Smooth muscle cell (in vitro differentiated cells): ENCODE measurements at regions not wholly inside any gene's neighbourhood (a gene's known extent, or its start where the extent isn't known, plus 50 kb on each side); places are given as distances from the start of the nearest gene placed in this dataset.

ENCODE experiments used
- DNase-seq: peaks from one replicate; lab custom pipeline; 2025; ENCODE audit not compliant: unreplicated experiment; lab: John Stamatoyannopoulos, UW
- H2AFZ ChIP-seq: fragments of 200-600 bp; sonication (generic); 2 replicates; pipeline ENCODE4 v1.6.0; 2016; ENCODE audit warnings: antibody characterized with exemption, low read depth, mild to moderate bottlenecking
- H3F3A ChIP-seq: fragments of 200-600 bp; sonication (generic); 2 replicates; pipeline ENCODE4 v1.6.0; 2017; ENCODE audit warnings: antibody characterized with exemption, low read depth
- H3K27ac ChIP-seq: fragments of 200-600 bp; sonication (generic); 2 replicates; pipeline ENCODE4 v1.5.1; 2016; ENCODE audit warnings: low read depth, mild to moderate bottlenecking
- H3K27me3 ChIP-seq: fragments of 200-600 bp; sonication (generic); 2 replicates; pipeline ENCODE4 v1.6.1; 2016; ENCODE audit warnings: low read depth, mild to moderate bottlenecking
- H3K36me3 ChIP-seq: fragments of 200-600 bp; sonication (generic); 2 replicates; pipeline ENCODE4 v1.5.1; 2016; ENCODE audit warnings: low read depth
- H3K4me1 ChIP-seq: fragments of 200-600 bp; sonication (generic); 2 replicates; pipeline ENCODE4 v1.5.1; 2016; ENCODE audit warnings: low read depth
- H3K4me2 ChIP-seq: fragments of 200-600 bp; sonication (generic); 2 replicates; pipeline ENCODE4 v1.6.0; 2016; ENCODE audit warnings: mild to moderate bottlenecking
- H3K4me3 ChIP-seq: fragments of 200-600 bp; sonication (generic); 2 replicates; pipeline ENCODE4 v1.5.1; 2016; ENCODE audit warnings: mild to moderate bottlenecking
- H3K79me2 ChIP-seq: fragments of 200-600 bp; sonication (generic); 2 replicates; pipeline ENCODE4 v1.6.0; 2016; ENCODE audit warnings: low read depth, mild to moderate bottlenecking
- H3K9ac ChIP-seq: fragments of 200-600 bp; sonication (generic); 2 replicates; pipeline ENCODE4 v1.6.0; 2016; ENCODE audit warnings: low read depth
- H3K9me3 ChIP-seq: fragments of 200-600 bp; sonication (generic); replicated peaks from 2 replicates; pipeline ENCODE4 v1.5.1; 2016; ENCODE audit warnings: low read depth
- H4K20me1 ChIP-seq: fragments of 200-600 bp; sonication (generic); 2 replicates; pipeline ENCODE4 v1.6.0; 2016; ENCODE audit warnings: low read depth
- CTCF ChIP-seq: fragments of 200-600 bp; sonication (generic); IDR thresholded peaks from 2 replicates; pipeline ENCODE4 v1.5.1; 2017; ENCODE audit warnings: borderline replicate concordance, mild to moderate bottlenecking, antibody characterized with exemption; ENCODE audit not compliant: insufficient read depth, poor library complexity, severe bottlenecking
- WGBS: methylation state at CpG from one replicate; pipeline ENCODE4 v1.1.7; 2016; ENCODE audit warnings: low lambda C conversion rate; 5-methylcytosine and 5-hydroxymethylcytosine counted together

GRCh38 chr5:64077589-64077988, 88.1 kb upstream of the RNF180 start:
- TF ChIP-seq CTCF = no peak
- H3K4me2 ChIP-seq = no peak overlapping the region
- no peak overlapping the region for H2AFZ ChIP-seq
- no peak overlapping the region for H3K9ac ChIP-seq
- no peaks in the 10 kb centered on the region for H3K79me2 ChIP-seq
- H3K9me3 ChIP-seq = no peaks in the 10 kb centered on the region
- no peak overlapping the region for H3K4me3 ChIP-seq
- no peaks in the 10 kb centered on the region for H3K4me1 ChIP-seq
- WGBS = 87% methylated on average over 8 of the region's 8 CpGs
- H3F3A ChIP-seq = no peaks in the 10 kb centered on the region
- DNase-seq = no peak
- H3K27ac ChIP-seq = no peak overlapping the region
- no peaks in the 10 kb centered on the region for H3K27me3 ChIP-seq
- H3K36me3 ChIP-seq = no peaks in the 10 kb centered on the region
- no peaks in the 10 kb centered on the region for H4K20me1 ChIP-seq

- no peak overlapping the region for H3K4me3 ChIP-seq
- no peak overlapping the region for H3K4me2 ChIP-seq
- TF ChIP-seq CTCF = peak; percentile 64
- H3K4me1 ChIP-seq = no peaks in the 10 kb centered on the region
- H3K79me2 ChIP-seq = no peaks in the 10 kb centered on the region
- H3K9ac ChIP-seq = no peak overlapping the region
- no peaks in the 10 kb centered on the region for H3K27me3 ChIP-seq
- H3F3A ChIP-seq = no peaks in the 10 kb centered on the region
- no peaks in the 10 kb centered on the region for H3K36me3 ChIP-seq
- no peak for DNase-seq
- no peaks in the 10 kb centered on the region for H3K9me3 ChIP-seq
- no peak overlapping the region for H3K27ac ChIP-seq
- 25% methylated on average over 2 of the region's 2 CpGs for WGBS
- no peaks in the 10 kb centered on the region for H4K20me1 ChIP-seq
- no peak overlapping the region for H2AFZ ChIP-seq
These were observed 91.1 kb upstream of the RNF180 start for GRCh38 chr5:64074533-64074932.

- Histone ChIP-seq H3K79me2 (no peaks in the 10 kb centered on the region), H3K4me3 (no peak overlapping the region), H3K9ac (no peak overlapping the region), H3K4me1 (no peaks in the 10 kb centered on the region), H4K20me1 (no peaks in the 10 kb centered on the region), H3K27ac (no peak overlapping the region), H3K36me3 (no peaks in the 10 kb centered on the region), H3K27me3 (no peaks in the 10 kb centered on the region), H3K9me3 (no peaks in the 10 kb centered on the region), H3K4me2 (no peak overlapping the region), H2AFZ (no peak overlapping the region), H3F3A (no peaks in the 10 kb centered on the region)
- DNase-seq = no peak
- no peak for TF ChIP-seq CTCF
These were observed 96.2 kb upstream of the RNF180 start for GRCh38 chr5:64069486-64069885.

- H2AFZ ChIP-seq = no peak overlapping the region
- no peaks in the 10 kb centered on the region for H3K4me1 ChIP-seq
- H3F3A ChIP-seq = no peaks in the 10 kb centered on the region
- H3K9me3 ChIP-seq = no peaks in the 10 kb centered on the region
- H3K27me3 ChIP-seq = no peaks in the 10 kb centered on the region
- H3K4me2 ChIP-seq = no peak overlapping the region
- no peak overlapping the region for H3K4me3 ChIP-seq
- no peaks in the 10 kb centered on the region for H3K79me2 ChIP-seq
- no peak overlapping the region for H3K27ac ChIP-seq
- H4K20me1 ChIP-seq = no peaks in the 10 kb centered on the region
- no peak for DNase-seq
- H3K36me3 ChIP-seq = no peaks in the 10 kb centered on the region
- TF ChIP-seq CTCF = no peak
- H3K9ac ChIP-seq = no peak overlapping the region
These were observed 88.1 kb upstream of the HTR1A start for GRCh38 chr5:64050296-64050695.
